Frontal cortex (tissue), 4 donors: ENCODE measurements at regions not wholly inside any gene's neighbourhood (a gene's known extent, or its start where the extent isn't known, plus 50 kb on each side); places are given as distances from the start of the nearest gene placed in this dataset. TPM values are rescaled to one million over a fixed set of nuclear protein-coding genes. Genes with fewer than 3 reads are reported as not detected.

ENCODE experiments used
- DNase-seq, 2 donors: peaks; one replicate each; pipeline ENCODE4 v3.0.0; 2012; ENCODE audit warnings: low spot score in 2 of 2
- FAIRE-seq: peaks from 2 replicates; lab custom pipeline; 2012; peaks lifted over from hg19 to GRCh38; lab: Jason Lieb, UNC
- small RNA-seq: library from RNA; depleted of rRNA; stranded (forward); fragments of <200 nt; gene quantifications from one replicate; pipeline ENCODE3, GENCODE V24; 2014
- donor health status: control.
- donor health status: control.
- donor health status: control.

DNA sequence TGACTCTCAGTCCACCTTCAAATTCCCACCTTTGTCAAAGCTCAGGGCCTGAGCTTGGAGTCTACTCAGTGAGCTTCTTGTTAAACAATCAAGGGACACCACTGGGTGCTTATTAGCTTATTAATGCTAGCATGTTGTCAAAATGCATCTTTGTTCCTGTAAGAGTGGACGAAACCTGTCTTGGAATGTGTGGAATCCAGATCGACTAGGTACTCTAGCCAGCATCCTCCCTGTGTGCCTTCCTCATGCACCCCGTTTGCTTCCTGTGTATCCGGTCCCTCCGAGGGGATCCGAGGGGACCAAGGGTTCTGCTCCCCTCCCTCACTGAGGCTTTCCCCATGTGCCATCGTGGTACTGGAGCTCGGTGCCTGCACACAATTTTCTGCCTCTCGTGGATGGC is 75.7 kb upstream of the UBE3A start:
- no peak for DNase-seq
- no peak for FAIRE-seq

DNA sequence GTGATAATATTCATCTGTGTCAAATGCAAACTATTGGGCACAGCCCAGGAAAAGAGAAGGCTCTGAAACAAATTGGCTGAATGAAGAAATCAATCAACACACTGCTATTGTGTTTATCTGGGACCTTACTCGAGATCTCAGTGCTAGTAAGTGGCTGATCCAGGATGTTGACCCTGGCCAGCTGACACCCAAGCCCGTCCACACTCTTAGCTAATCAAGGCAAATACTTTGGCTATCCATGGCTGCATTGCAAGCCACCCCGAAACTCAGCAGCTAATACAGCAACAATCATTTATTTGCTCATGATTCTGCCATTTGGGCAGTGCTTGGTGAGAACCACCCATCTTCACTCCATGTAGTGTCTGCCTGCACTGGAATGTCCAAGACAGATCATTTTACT is 74.1 kb upstream of the UBE3A start:
- DNase-seq (no peak), FAIRE-seq (no peak)

DNA sequence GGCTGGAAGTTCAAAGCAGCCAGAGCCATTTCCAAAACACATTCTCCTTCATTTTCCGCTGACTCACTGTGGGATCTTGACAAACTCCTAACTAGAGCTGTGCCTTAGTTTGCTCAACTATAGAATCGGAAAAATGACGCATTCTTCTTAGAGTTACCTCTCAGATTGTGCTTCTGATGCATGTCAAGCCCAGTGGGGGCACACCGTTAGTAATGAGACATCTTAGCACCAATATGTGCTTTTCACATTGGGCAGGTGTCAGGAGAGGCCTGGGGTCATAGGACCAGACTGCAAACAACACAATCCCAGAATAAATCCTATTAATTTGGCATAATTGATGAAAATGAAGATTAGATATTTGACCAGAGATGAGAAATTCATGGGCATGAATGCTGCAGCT is 71.3 kb upstream of the UBE3A start:
- FAIRE-seq, result no peak
- DNase-seq, result no peak

DNA sequence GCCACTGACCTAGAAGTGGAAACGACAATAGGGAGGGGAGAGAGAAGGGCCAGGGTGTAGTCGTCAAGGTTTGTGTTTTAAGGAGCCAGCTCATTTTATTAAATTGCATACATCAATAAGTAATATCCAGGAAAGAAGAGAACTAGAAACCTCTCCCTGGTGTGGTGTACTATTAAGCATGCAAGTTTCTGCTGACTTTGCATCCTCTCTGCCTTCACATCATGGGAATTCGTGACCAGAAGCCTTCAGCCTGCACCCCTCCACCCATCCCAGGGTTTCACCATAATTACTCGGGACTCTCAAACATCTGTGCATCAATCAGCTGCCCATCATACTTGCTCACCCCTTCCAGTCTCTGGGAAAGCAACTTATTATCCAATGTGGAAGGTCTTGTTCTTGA is 70.9 kb upstream of the UBE3A start:
- FAIRE-seq, result no peak
- no peak for DNase-seq

DNA sequence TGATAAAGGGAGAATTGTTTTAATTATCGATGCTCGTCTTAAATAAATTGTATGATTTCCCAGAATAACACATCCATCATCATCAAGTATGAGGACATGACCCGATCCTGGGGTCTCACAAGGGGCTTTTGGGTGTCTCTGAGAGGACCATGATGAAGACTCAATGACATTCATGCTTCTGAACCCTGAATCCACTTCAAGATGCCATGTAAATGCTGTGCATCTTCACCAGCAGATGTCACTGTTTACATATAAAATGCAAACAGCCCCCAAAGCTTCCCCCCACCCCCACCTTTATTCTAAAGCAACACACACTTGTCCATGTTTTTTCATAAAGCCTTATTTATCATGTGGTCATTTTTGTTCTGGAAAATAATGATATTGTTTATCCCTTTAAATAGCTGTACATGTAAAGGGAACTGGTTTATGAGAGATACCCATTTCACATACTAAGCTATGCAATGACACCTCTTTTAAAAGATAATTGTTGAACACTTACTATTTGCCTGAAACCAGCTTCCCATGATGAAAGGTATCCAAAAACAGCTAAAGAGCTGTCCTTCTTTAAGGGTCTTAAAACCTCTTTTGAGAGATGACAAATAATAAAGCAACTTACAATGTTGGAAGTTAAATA is 69.7 kb upstream of the UBE3A start:
- DNase-seq (peak; percentile 20 to 39), FAIRE-seq (no peak)

DNA sequence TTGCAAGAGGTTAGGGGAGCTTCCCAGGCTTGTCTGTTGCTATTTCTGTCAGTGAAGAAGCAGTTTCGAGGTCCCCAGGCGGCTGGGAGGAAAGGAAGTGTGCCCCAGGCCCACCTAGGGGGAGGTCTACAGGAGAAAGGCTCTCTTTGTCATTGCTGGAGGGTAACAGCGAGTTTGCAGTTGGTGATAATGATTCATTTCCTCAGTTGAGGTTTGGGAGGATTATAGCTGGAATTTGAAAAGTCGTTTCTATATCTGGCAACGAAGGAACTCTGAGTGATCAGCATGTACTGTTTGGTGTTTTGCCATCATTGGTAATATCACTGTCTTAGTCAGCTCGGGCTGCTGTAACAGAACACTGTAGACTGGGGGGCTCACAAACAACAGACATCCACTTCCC is 65.5 kb upstream of the UBE3A start:
- DNase-seq, result no peak
- no peak for FAIRE-seq

DNA sequence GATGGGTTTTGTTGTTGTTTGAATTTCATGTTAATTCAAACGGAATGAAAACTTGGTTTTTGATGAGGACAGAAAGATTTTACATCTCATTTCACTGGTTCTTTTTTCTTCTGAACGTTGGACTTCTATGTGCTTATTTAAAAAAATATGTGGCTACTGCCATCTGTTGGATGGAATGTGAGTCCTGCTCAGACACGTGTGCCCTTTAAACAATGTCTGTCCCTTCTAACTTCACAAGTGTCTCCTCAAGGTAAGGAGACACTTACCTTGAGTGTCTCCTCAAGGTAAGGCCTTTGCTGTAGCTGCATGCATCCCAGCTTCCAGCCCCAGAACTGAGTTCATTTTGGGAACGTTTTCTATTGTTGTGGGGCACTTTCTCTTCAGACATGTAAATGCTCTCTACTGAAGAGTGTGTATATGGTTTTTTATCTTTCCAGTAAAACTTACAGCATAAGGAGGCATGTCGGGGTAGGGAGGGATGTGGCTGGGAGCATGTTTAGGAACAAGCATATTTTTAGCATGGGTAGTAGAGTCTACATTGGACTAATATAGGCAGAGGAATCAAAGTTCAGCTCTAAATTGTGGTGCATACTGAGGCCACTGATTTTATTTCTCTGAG is 63.1 kb upstream of the UBE3A start:
- DNase-seq (no peak), FAIRE-seq (no peak)

DNA sequence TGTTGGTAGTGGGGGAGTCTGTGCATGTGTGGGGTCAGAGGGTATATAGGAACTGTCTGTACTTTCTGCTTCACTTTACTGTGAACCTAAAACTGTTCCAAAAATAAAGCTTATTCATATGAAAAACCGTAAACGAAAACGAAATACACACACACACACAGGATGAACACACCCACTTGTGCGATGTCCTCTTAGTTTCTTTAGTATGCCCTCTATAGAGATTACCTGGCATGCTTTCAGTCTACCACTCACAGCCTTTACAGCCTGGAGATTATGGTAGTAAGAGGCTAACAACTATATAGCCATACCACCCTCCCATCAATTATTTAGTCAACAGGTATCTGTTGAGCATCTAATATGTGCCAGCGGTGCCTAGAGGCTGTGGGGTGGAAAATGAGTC is 60.0 kb upstream of the UBE3A start:
- DNase-seq (no peak), FAIRE-seq (no peak)

DNA sequence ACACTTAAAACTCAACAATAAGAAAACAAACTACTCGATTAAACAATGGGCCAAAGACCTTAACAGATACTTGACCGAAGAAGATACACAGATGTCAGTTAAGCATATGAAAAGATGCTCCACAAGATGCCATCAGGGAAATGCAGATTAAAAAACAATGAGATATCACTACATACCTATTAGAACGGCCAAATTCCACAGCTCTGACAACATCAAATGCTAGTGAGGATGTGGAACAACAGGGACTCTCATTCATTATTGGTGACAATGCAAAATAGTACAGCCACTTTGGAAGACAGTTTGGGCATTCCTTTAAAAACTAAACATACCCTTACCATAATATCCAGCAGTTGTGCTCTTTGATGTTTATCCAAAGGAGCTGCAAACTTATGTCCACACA is 59.1 kb upstream of the UBE3A start:
- no peak for DNase-seq
- no peak for FAIRE-seq

DNA sequence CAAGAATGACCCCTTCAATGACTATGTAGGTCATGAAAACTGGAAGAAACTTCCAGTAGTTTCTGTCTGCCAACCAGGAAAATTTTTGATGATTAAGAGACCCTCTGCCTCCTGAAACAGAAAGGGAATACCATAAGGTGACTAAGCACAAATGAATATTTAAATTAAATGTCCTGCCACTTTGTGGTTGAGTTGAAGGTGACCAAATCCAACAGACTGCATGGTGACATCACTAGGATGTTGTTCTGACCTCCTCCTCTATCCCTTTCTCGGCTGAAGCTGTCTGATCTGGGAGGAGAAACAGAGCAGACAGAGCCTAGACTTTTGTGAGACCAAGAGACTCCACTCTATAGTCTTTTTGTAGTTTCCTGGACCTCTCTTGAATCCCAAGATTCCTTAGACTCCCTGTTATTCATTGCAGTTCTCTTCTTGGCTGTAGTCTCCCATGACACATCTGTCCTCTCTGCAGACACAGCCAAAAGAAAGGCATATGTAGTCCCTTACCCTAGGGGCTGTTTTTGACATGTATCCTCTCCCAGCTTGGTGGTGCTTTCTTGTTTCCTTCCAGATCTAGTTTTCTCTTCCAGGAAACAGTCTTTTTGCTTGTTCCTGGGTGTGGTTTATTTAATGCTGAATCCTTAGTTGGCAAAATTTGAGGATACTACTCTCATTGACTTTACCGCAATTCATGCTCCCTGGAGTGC is 55.2 kb upstream of the UBE3A start:
- DNase-seq (no peak), FAIRE-seq (no peak)

DNA sequence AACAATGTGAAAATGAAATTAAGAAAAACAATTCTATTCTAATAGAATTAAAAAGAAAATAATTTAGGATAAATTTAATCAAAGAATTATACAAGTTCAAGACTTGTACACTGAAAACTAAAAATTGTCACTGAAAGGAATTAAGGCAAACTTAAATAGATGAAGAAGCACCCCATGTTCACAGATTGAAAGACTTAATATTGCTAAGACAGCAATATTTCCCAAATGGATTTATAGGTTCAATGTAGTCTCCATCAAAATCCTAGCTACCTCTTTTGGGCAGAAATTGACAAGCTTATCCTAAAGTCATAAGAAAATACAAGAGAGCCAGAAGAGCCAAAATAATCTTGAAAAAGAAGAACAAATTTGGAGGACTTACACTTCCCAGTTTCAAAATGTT is 53.5 kb upstream of the UBE3A start:
- FAIRE-seq (no peak), DNase-seq (no peak)

Small RNAs in the stretch of these regions (small RNA-seq; reads per million reads assigned to genes)
- not detected for gene AC023449.1
